ENCODE measurements at regions not wholly inside any gene's neighbourhood (a gene's known extent, or its start where the extent isn't known, plus 50 kb on each side); places are given as distances from the start of the nearest gene placed in this dataset.

GRCh38 chr4:22901631-22902030 lies 208.9 kb downstream of the GBA3 start:
- intact Hi-C loops (cut with micrococcal nuclease), result no loop called here
- H3K4me3 Mint-ChIP-seq (ENCODE audit: unreplicated experiment), result no peak overlapping the region
- no TSS peak for BruUV-seq (replicated peaks)
- no peaks in the 10 kb centered on the region for H3K4me1 Mint-ChIP-seq (ENCODE audit: insufficient read depth, unreplicated experiment)
- ChIA-PET CTCF (no interaction called here), POLR2A (no interaction called here)
- TF ChIP-seq, protein P1, sequence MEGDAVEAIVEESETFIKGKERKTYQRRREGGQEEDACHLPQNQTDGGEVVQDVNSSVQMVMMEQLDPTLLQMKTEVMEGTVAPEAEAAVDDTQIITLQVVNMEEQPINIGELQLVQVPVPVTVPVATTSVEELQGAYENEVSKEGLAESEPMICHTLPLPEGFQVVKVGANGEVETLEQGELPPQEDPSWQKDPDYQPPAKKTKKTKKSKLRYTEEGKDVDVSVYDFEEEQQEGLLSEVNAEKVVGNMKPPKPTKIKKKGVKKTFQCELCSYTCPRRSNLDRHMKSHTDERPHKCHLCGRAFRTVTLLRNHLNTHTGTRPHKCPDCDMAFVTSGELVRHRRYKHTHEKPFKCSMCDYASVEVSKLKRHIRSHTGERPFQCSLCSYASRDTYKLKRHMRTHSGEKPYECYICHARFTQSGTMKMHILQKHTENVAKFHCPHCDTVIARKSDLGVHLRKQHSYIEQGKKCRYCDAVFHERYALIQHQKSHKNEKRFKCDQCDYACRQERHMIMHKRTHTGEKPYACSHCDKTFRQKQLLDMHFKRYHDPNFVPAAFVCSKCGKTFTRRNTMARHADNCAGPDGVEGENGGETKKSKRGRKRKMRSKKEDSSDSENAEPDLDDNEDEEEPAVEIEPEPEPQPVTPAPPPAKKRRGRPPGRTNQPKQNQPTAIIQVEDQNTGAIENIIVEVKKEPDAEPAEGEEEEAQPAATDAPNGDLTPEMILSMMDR (IDR thresholded peaks at IDR 0.05; ENCODE audit: unreplicated experiment), result no peak
- no peak overlapping the region for H3K27ac Mint-ChIP-seq (ENCODE audit: low read depth, unreplicated experiment)
- no peaks in the 10 kb centered on the region for H3K27me3 Mint-ChIP-seq (ENCODE audit: insufficient read depth, unreplicated experiment)
- DNase-seq (ENCODE audit: unreplicated experiment), result no peak
- H3K36me3 Mint-ChIP-seq (ENCODE audit: insufficient read depth, unreplicated experiment), result no peaks in the 10 kb centered on the region
- no peaks in the 10 kb centered on the region for H3K9me3 Mint-ChIP-seq (ENCODE audit: unreplicated experiment)

DNA sequence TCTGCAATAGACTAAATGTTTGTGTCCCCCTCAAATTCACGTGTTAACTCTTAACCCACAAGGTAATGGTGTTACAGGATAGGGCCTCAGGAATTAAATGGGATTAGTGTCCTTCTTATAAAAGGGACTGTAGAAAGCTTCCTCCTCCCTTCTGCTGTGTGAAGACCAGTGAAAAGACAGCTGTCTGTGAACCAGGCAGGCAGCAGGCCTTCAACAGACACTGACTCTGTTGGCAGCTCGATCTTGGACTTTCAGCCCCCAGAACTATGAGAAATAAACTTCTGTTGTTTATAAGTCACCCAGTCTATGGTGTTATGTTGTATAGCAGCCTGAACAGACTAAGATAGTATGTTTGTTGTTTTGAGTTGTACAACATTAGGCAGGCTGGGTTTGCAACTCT lies 208.1 kb downstream of the GBA3 start:
- Mint-ChIP-seq H3K27me3 (ENCODE audit: insufficient read depth, unreplicated experiment) (no peaks in the 10 kb centered on the region), H3K36me3 (ENCODE audit: insufficient read depth, unreplicated experiment) (no peaks in the 10 kb centered on the region), H3K9me3 (ENCODE audit: unreplicated experiment) (no peaks in the 10 kb centered on the region), H3K4me1 (ENCODE audit: insufficient read depth, unreplicated experiment) (no peaks in the 10 kb centered on the region), H3K27ac (ENCODE audit: low read depth, unreplicated experiment) (no peak overlapping the region), H3K4me3 (ENCODE audit: unreplicated experiment) (no peak overlapping the region)
- ChIA-PET CTCF (interaction anchor here (1.5 kb wide), 1 partner anchor 713 kb away, joined by 3 read pairs; no protein-coding TSS in a partner anchor), POLR2A (no interaction called here)
- no TSS peak for BruUV-seq (replicated peaks)
- no peak for DNase-seq (ENCODE audit: unreplicated experiment)
- TF ChIP-seq, protein P1 (IDR thresholded peaks at IDR 0.05; ENCODE audit: unreplicated experiment), result no peak
- intact Hi-C loops (cut with micrococcal nuclease), result no loop called here

DNA sequence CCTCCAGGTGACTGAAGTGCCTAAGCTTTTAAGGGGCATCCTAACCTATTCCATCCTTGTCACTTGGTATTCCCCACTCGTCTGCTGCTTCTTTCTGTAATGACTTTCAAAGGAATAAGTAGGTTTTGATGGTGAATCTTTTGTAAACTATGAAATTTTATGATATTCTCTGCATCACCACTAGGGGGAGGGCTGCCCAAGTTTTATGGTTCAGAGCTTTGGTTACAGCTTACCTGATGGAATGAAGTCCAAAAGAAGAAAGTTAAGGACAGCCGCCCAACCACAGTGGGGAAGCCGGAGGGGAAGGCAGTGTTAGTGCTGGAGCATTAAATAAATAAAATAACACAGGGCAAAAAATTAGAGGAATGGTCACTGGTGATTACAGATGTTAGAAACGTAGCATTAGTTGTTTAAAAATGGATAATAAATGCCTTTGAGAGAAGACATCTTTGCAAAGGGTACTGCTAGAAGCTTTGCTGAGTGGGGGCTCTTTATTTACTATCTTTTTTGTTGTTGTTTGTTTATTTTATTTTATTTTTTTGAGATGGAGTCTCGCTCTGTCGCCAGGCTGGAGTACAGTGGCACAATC lies 204.9 kb downstream of the GBA3 start:
- no peaks in the 10 kb centered on the region for H3K36me3 Mint-ChIP-seq (ENCODE audit: insufficient read depth, unreplicated experiment)
- H3K4me1 Mint-ChIP-seq (ENCODE audit: insufficient read depth, unreplicated experiment), result no peaks in the 10 kb centered on the region
- CTCF ChIA-PET, result interaction anchor here (0.6 to 2.6 kb wide), 49 partner anchors 8 to 1539 kb away, joined by 3 to 17 read pairs (median 4); no protein-coding TSS in a partner anchor
- no peaks in the 10 kb centered on the region for H3K27me3 Mint-ChIP-seq (ENCODE audit: insufficient read depth, unreplicated experiment)
- no TSS peak for BruUV-seq (replicated peaks)
- intact Hi-C loops (cut with micrococcal nuclease), result loop anchor here (2.0 to 5.0 kb wide), 3 partner anchors 233 to 1521 kb away; no protein-coding TSS in a partner anchor
- DNase-seq (ENCODE audit: unreplicated experiment), result peak; percentile 53
- no peak overlapping the region for H3K4me3 Mint-ChIP-seq (ENCODE audit: unreplicated experiment)
- no peak overlapping the region for H3K27ac Mint-ChIP-seq (ENCODE audit: low read depth, unreplicated experiment)
- TF ChIP-seq, protein P1 (IDR thresholded peaks at IDR 0.05; ENCODE audit: unreplicated experiment), result peak; percentile 62
- POLR2A ChIA-PET, result no interaction called here
- H3K9me3 Mint-ChIP-seq (ENCODE audit: unreplicated experiment), result no peaks in the 10 kb centered on the region

GRCh38 chr4:22895482-22895881 lies 202.7 kb downstream of the GBA3 start:
- no peak overlapping the region for H3K4me3 Mint-ChIP-seq (ENCODE audit: unreplicated experiment)
- ChIA-PET POLR2A (interaction anchor here (0.7 kb wide), 1 partner anchor 250 kb away, joined by 5 read pairs; no protein-coding TSS in a partner anchor), CTCF (interaction anchor here (0.6 to 0.9 kb wide), 4 partner anchors 25 to 963 kb away, joined by 3 to 7 read pairs (median 3); no protein-coding TSS in a partner anchor)
- TF ChIP-seq, protein P1 (IDR thresholded peaks at IDR 0.05; ENCODE audit: unreplicated experiment), result no peak
- H3K9me3 Mint-ChIP-seq (ENCODE audit: unreplicated experiment), result peaks cover 6% of the 10 kb centered on the region
- H3K36me3 Mint-ChIP-seq (ENCODE audit: insufficient read depth, unreplicated experiment), result no peaks in the 10 kb centered on the region
- no TSS peak for BruUV-seq (replicated peaks)
- no peak for DNase-seq (ENCODE audit: unreplicated experiment)
- intact Hi-C loops (cut with micrococcal nuclease), result loop anchor here (5.0 kb wide), 1 partner anchor 717 kb away; no protein-coding TSS in a partner anchor
- no peaks in the 10 kb centered on the region for H3K4me1 Mint-ChIP-seq (ENCODE audit: insufficient read depth, unreplicated experiment)
- H3K27ac Mint-ChIP-seq (ENCODE audit: low read depth, unreplicated experiment), result no peak overlapping the region
- H3K27me3 Mint-ChIP-seq (ENCODE audit: insufficient read depth, unreplicated experiment), result no peaks in the 10 kb centered on the region
